ENCODE measurements at regions not wholly inside any gene's neighbourhood (a gene's known extent, or its start where the extent isn't known, plus 50 kb on each side); places are given as distances from the start of the nearest gene placed in this dataset.

DNA sequence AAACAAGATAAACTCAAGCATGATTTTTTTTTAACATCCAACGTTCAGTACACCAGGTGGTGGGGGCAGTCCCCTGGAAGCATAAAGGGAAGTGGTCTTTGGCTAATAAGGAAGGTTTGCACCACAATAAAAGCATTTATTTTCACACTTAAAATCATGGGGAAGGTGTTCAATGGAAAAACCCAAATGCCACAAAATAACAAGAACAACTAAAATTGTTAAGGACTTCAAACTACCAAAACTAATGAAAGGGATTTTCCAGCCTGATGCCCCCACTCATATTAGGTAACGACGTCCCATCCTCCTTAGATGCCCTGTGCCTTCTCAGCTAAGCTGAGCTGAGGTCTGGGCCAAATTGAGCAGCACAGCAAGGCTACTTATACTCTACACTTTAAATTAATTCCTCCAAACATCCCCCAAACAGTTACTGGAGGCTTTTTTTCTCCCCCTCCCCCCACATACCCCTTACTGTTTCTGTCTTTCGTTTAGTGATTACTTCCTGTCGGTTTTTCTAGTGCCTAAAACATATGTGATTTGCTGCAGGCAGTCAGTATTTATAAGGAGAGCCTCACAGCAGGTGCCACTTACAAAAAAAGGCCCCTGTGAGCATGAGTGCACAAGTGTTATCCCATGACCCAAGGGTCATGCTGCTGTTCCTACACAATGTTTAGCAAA, 259.7 kb upstream of the ZNF608 start:
- DNase-seq (ENCODE audit: low spot score), result no peak

DNA sequence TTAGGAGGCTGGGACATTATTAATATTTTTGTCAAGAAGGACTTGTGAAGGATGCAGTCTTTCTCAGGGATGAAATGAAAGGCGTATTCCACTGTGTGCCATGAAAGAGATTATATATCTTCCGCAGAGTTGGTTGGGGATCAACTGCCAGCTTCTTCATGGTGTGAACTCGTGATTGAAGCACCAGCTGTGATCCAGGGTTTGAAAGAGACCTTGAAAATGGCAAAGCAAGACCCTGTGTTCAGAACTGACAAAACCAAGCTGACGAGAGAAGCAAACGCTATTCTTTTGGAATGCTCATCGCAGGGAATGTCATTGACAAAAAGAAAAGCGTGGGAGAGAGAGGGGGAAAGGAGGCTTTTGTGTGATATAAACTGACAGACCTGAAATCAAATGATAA, 263.9 kb upstream of the ZNF608 start:
- DNase-seq (ENCODE audit: low spot score), result no peak

DNA sequence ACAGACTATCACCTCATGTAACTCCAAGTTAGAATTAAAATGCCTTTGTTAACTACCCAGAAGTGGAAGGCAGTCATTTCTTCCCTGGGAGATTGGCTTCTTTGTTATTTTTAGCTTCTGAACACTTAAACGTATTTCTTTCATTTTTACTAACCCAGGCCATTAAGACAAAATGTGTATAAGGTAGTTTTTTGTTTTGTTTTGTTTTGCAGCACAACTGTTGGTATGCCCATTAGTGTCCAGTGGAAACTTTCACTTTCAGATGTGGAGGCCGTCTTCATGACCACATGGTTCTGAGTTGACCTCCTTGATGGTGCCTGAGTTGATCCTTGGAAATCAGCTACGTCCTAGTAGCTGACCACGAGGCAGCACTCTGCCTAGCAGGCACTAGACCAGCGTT, 264.6 kb upstream of the ZNF608 start:
- no peak for DNase-seq (ENCODE audit: low spot score)

DNA sequence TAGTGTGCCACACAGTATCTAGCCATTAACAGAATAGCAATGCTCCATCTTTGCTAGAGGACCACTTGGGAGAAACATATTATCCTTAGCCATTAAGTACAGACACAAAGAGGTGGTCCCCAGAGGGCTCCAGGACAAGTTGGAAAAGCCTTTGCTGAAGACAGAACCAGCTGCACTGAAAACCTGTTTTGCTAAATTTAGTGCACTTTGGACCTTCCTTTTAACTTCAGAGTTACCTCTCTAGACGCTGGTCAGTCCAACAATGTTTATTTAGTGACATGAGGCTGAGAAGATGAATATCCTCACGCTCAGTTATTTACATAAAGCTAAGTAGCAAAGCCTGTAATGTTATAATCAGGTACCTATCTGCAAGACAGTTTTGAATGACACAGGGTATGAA, 265.0 kb upstream of the ZNF608 start:
- DNase-seq (ENCODE audit: low spot score), result no peak

DNA sequence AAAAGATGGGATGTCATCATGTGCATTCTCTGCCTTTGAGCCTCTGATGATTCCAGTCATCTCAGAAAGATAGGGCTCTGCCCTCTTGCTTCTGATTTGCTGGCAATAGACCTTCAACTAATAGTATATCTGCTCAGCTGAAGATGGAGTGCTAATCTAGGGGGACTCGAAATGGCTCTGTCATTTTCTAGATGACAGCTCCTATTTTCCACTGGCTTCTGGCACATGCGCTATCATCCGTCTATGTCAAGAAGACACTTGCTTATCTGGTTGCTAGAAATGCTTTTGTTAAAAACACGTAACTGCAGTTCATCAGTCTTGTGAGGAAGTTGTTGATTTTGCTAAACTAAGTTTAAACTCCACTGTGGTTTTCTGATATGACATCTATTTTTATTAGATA, 265.5 kb upstream of the ZNF608 start:
- DNase-seq (ENCODE audit: low spot score), result no peak

DNA sequence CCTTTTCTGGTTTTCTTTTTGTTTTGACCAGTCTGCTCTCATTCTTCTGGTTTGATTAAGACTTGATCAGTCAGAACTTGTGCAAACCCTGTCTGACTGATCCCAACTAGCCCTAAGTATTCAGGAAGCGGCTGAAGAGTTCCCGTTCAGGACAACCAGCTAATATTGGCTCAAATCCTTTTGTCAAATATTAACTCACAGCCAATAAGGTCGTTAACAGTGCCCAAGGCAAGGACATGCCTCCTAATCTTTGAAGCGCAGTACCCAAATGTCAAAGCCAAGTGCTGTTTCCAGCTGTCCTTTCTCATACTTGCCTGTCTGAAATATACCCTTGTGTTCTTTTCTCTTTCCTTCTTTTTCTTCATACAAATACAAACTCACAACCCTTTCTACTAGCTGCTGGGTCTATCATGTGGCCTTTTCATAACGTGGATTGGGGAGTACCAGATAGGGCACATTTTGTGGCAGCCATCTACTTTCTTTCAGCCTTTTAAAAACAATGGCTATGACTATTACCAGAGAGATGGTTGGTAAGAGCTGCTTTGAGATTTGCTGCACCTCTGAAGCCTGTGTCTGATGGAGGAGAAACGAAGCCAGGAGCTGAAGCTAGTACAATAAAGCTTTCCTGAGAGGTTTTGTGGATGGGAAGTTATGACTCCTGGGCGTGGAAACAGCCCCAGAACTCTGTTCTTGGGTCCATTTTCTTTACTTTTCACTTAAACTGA, 266.4 kb upstream of the ZNF608 start:
- peak; percentile 12 for DNase-seq (ENCODE audit: low spot score)

DNA sequence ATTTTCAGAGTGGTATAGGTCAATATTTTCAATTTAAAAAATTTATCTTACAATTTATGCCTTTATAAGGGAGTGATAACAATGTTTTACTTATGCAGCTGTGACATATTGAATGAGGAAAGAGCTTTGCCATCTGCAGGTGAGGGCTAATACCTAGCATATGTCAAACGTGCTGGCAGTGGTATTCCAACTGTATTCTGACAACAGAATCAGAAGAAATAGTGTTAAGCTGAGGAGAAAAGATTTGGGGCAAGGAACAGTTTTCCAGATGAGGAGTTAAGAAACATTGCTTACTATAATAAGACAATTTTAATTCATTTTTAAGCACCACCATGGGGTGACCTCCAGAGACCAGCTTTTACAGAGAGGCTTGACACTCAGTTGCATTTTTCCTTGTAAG, 267.8 kb upstream of the ZNF608 start:
- no peak for DNase-seq (ENCODE audit: low spot score)

DNA sequence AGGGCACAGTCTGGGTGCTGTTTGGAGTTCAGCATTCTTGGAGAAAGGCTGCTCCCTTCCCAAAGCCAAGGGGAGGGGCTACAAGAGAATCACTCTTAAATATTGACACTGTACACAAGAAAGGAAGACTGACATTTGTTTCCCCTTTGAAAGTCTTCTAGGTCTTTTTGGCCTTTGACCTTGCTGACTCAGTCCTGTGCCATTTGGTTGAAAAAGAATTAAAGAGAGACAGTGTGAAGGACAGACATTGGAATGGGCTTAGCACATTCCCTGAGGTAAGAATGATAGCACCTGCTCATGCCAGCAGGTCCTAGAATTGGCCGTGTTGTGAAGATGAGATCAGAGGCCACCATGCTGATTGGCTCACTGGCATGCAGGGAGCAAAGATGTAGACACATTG, 271.4 kb upstream of the ZNF608 start:
- DNase-seq (ENCODE audit: low spot score), result no peak

DNA sequence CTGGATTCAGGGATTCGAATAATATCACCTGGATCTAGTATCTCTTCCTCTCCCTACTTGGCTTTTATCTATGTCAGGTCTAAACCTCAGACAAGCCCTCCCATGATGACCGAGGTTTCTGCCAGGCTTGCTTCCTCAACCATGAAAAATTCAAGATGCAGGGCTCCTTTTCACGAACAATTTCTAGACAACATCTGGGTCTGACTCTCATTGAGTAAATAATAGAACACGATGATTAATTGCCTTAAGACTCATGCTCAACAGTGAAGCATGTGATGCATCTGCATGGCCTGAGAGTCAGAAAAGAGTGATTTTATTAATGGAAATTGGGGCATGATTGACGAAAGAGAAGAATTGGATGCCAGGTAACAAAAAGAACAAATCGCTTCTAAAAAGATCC, 277.2 kb upstream of the ZNF608 start:
- DNase-seq (ENCODE audit: low spot score), result no peak

DNA sequence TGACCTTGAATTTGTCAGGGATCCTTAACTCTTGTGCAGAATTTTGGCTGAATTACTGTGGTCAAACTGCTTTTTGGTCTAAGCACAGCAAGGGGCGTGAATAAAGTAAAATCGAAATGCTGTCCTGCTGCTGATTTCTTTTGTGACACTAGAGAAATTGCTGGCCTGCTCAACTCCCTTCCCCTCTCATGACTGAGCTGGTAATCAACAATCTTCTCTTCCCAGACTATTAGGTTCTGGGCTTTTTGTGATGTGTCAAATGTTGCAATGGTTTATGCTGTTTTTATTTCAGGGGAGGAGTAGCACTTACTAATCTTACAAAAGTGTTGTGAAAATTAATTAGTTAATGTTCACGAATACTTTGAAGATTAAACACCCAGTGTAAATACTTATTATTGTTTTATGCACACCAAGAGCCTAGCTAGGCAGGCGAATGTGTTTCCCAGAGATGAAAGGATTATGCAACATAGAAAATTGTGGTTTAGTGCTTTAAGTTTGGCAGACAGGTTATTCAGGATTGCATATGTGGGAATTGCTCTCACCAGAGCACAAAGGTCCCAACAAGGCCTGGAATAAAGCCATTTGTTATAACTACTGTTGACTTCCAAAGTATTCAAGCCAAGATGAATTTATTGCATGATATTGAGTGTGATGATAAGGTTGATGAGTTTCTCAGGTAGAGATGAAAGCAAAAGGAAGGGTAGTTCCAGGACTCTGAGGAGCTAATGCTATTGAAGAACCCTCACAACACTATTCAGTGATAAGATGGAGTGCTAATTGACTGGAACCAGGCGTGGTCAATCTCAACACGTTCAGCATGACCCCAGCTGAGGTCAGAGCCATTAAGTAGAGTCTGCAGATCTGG, 280.7 kb upstream of the ZNF608 start:
- no peak for DNase-seq (ENCODE audit: low spot score)

DNA sequence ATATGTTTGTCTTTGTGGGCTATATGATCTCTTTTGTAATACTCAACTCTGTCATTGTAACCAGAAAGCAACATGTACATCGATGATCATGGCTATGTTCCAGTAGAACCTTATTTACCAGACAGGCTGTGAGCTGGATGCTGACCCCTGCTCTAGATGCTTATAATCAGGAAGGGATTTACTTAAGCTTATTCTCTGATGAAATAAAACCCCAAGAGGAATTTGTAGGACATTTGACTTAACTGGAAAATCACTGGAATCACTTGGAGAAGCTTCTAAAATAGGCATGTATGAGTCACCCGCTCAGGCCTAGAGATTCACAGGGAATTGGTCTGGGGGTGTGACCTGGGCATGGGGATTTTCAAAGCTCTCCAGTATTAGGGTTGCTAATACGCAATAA, 285.8 kb upstream of the ZNF608 start:
- DNase-seq (ENCODE audit: low spot score), result no peak

DNA sequence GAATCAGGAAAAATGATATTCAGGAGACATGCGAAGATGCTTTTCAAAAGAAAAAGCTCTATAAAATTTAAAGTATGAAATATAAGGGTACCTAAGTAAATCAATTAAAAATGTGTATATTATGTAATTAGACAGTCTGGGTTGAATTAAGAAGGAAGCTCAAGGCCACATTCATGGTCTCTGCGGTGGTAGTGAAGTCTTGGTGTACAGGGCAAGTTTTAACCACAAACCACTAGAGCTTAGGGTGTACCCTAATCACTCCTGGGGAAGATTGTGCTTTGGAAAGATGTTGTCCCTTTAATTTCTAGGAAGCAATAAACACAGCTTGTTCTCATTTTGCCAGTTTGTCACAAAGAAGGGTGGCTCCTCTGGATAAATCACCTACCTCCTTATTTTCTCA, 287.2 kb upstream of the ZNF608 start:
- no peak for DNase-seq (ENCODE audit: low spot score)

DNA sequence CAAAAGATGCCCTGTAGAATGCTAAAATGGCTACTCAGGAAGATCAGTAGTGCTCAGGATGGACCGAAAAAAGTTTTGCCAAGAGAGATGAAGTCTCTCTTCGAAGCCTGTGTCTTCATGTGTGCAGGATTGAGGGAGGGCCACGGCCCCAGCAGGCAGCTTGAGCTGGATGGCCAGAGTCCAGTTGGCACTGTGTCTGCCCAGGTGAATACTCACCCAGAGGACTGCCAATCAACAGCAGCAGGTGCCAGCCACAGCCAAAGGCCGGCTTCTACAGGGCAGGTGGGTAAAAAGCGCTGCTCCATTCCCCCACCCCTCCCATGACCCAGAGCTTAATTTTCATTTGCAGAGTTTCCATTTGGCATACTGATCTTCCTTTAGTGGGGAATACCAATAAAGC, 287.9 kb upstream of the ZNF608 start:
- DNase-seq (ENCODE audit: low spot score), result no peak

DNA sequence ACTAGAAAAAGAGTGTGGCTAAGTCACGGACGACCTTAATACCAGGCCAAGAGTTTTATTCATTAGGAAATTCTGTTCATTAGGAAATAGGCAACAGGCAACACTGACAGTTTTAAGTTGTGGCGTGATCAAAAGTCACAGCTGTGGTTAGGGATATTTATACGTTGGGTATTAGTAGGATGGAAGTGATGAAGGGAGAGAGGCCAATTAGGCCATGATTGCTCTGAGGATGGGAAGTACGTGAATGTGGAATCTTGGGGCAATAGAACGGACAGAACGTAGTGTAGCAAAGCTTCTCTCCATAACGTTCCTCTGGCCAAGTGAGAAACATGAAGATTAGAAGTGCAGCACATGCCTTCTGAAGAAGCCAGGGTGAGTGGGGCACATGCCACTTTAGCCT, 290.1 kb upstream of the ZNF608 start:
- DNase-seq (ENCODE audit: low spot score), result no peak

DNA sequence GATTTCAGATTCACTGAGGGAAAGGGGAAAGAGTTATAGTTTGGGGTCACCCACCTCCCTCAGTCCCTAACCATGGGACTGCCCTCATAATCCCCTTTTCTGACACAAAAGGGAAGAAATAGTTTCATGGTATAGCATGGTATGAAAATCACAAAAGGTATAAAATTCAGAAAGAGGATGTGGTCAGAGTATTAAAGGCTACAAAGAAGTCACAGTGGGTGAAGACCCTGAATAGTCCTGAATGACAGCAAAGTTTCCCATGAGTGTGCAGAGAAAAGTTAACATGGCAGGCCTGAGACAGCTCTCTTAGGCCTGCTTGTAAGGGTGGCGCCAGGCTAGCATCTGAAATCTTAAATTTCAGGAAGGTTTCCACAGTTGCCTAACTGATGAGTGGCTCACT, 290.6 kb upstream of the ZNF608 start:
- no peak for DNase-seq (ENCODE audit: low spot score)

DNA sequence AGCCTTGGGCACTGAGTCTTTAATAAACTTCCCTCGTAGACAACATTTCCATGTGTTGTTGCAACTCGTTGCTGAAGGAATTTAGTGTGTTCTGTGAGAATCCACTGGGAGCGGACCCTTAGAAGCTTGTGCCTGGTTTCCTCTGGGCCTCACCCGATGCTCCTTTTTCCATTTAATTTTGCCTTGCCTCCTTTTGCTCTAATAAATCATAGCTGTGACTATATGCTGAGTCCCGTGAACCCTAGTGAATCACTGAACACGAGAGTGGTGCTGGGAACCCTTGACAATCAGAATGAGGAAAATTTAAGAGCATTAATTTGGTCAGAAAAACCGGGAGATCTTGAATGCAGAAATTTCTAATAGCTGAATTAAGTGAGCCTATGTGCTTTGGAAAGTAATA, 291.1 kb upstream of the ZNF608 start:
- DNase-seq (ENCODE audit: low spot score), result no peak

DNA sequence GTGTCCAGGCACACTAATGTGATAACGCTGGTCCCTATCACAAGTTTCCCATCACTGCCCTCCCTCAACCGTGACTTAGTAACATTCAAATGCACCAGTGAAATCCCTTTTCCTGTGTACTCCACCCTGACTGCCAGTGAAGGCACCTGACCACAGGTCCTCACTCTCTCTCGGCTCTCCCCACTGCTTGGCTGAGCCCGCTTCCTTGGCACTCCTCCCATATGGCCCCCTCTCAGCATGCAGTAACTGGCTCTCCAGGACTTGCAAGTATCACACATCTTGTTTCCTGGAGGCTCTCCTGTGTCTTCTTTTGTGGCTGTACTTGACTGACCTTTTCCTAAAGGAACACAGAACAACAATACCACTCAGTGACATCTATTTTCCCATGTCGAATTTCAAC, 292.0 kb upstream of the ZNF608 start:
- DNase-seq (ENCODE audit: low spot score), result no peak

DNA sequence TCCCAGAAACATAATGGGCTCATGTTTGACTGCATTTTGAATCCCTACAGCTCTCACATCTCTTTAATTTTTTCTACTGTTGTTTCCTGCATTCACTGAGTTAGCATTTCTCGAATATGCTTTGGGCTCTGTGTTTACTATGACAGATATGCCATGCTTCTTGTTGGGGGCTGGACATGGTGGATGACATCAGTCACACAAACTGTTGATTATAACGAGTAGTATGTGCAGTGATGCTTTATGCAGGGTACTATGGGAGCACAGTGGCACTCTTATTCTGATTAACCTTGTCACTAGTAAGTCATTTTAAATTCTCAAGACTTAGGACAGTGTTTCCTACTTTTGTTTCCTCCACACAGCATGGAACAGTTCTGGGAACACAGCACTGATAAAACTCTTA, 295.4 kb upstream of the ZNF608 start:
- no peak for DNase-seq (ENCODE audit: low spot score)

DNA sequence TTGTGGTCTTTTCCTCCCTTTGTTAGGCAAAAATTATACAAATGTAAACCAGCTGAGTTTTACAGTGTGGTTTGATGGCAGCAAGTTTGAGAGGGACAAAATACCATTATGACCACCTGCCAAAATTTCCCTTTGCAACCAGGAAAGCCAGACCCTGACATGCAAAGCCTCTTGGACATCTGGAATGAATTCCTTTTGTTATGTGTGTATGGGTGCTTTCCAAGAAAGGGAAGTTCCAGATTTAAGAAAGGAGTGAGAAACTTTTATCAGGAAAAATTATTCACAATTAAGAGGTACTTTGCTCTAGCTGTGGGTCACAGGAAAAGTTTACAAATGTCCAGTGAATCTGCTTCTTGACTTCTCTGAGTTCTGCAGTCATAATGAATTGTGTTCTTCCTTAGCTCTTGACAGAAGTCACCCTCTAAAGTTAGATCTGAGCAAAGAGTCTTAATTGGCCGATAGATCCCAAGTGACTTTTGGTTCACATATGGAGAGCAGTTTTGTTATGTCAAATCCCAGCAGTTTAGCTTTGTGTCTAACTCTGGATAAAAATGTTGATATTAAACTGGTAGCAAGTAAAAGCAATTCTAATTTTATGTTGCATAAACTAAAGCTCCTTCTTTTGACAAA, 295.9 kb upstream of the ZNF608 start:
- DNase-seq (ENCODE audit: low spot score), result no peak

DNA sequence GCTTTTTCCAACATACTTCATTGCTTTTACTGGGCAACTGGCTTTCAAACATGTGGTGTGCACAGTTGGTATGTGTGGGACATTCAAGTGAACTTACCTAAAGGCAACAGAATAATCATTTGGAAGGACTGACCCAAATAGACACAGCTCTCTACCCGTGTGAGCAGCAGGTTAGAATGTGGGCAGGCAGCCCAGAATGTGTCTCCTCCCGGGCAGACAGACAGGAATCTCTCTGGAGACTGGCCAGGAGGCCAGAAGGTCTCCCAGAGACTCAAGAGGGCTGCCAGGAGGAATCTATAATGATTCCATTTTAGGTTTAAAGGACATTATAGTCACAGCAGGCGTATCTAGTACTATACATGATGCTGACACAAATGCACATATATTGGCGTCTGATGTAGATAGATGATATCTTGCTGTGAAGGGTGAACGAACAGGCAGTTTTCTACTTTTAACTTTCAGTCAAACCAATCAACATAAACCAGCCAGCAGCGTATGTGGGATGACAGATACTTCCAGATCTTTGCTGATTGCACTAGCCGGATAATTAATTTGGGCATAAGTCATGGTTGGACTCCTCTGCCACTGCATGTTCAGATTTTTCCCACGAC, 297.4 kb upstream of the ZNF608 start:
- peak; percentile 20 for DNase-seq (ENCODE audit: low spot score)

DNA sequence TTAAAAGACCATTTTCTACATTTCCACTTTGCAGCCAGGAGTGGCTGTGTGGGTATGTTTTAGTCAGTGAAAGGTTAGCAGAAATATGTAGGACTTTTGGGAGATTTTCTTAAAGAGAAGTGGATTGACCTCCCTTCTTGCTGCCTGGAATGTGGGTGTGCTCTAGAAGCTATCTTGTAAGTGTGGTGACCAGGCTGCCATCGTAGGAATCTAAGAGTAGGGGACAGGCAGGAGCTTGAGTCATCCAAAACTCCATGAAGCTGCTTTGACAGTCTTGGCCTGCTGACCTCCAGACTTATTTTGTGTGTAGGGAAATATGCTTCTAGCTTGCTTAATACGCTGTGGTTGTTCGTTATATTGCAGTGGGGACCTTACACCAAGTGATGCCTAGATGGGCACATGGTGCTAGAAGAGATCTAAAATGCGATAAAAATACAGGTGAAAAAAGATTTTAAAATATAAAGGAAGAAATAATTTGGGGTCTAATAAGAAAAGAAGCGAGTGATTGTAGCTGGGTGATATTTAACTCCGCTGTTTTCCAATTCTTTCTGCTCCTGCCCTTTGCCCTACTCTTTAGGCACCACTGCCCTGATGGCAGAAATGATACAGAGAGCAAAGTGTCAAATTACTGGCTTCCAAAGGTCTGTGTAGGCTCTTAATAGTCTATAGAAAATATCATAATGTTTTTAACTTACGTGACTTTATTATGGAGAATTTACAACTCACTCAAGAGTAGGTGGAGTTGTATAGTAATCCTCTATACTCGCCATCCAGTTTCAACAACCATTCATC, 298.2 kb upstream of the ZNF608 start:
- DNase-seq (ENCODE audit: low spot score), result no peak
